Activated T-helper 2 cell treated with anti-CD3 and anti-CD28 coated beads, Interferon-gamma antibody, Interleukin-2, Interleukin-4, amounts not matched to agents 10 μg/mL and 5 μg/mL and 100 μg/mL, durations not matched to agents 14 hours and 24 hours and 36 hours (primary cell): ENCODE measurements at regions not wholly inside any gene's neighbourhood (a gene's known extent, or its start where the extent isn't known, plus 50 kb on each side); places are given as distances from the start of the nearest gene placed in this dataset.
"Not testable (repeated sequence)": the region's sequence is repeated elsewhere in the genome, so short reads cannot be mapped to it uniquely, and the experiment has no call there.

ENCODE experiments used
- DNase-seq: peaks from one replicate; pipeline ENCODE4 v3.0.0; 2021; ENCODE audit warnings: low spot score
- H3K27ac Mint-ChIP-seq: one replicate; pipeline ENCODE4 v1.8.0; 2021; ENCODE audit warnings: mixed read lengths
- H3K27me3 Mint-ChIP-seq: one replicate; pipeline ENCODE4 v1.8.0; 2021; ENCODE audit warnings: low read depth, mixed read lengths
- H3K36me3 Mint-ChIP-seq: one replicate; pipeline ENCODE4 v1.8.0; 2021; ENCODE audit warnings: low read depth, mixed read lengths
- H3K4me1 Mint-ChIP-seq: one replicate; pipeline ENCODE4 v1.8.0; 2021; ENCODE audit warnings: low read depth, mixed read lengths
- H3K4me3 Mint-ChIP-seq: one replicate; pipeline ENCODE4 v1.8.0; 2021; ENCODE audit warnings: low read depth, mild to moderate bottlenecking, moderate library complexity, mixed read lengths
- H3K9me3 Mint-ChIP-seq: one replicate; pipeline ENCODE4 v1.8.0; 2021; ENCODE audit warnings: mixed read lengths
- intact Hi-C: fragments of 100-400 bp; cut with micrococcal nuclease; formaldehyde crosslinking; loops from one replicate; pipeline ENCODE4 v1.15.1; 2023

DNA sequence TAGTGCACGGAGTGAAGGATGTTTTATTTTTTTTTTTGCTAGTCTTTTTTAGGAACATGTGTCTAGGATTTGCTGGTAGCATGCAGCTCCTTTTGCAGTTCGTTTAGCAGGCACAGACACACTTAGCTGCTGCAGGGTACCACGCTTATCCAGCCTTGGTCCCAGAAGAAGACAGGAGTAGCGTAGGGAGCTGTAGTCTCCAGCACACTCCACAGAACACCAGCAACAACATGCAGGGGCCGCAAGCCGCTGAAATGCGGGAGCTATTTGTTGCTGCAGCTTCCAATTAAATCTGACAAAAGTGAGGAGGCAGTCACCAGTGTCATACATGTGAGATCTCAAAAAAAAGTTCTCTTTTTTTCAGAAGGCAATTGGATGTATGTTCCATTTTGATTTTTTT is 486.2 kb upstream of the KLF6 start:
- H3K36me3 Mint-ChIP-seq: no peaks in the 10 kb centered on the region
- no peak for DNase-seq
- H3K27ac Mint-ChIP-seq: no peak overlapping the region
- H3K27me3 Mint-ChIP-seq: peaks cover 19% of the 10 kb centered on the region
- H3K4me1 Mint-ChIP-seq: peaks cover 4% of the 10 kb centered on the region
- no peaks in the 10 kb centered on the region for H3K9me3 Mint-ChIP-seq
- intact Hi-C loops: no loop called here
- H3K4me3 Mint-ChIP-seq: no peak overlapping the region

DNA sequence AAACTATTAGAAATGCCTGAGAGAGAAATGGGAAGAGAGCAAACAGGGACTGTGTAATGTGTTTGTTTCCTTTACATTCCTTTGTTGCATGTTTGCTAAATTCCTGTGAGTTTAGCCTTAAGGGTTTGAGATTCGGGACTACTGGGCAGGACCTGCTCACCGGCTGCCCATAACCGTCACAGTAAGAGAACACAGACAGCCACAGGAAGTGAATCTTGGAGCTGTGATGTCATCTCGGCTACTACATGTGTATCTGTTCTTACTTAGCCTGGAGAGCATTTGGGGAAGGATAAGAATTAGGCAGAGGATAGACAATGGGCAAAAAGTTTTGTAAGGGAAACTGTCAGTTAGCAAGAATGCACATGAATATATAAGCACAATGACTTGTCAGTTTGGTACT is 485.1 kb upstream of the KLF6 start:
- H3K4me3 Mint-ChIP-seq: no peak overlapping the region
- H3K4me1 Mint-ChIP-seq: peaks cover 4% of the 10 kb centered on the region
- no peaks in the 10 kb centered on the region for H3K36me3 Mint-ChIP-seq
- H3K27ac Mint-ChIP-seq: no peak overlapping the region
- intact Hi-C loops: no loop called here
- no peak for DNase-seq
- peaks cover 19% of the 10 kb centered on the region for H3K27me3 Mint-ChIP-seq
- no peaks in the 10 kb centered on the region for H3K9me3 Mint-ChIP-seq

DNA sequence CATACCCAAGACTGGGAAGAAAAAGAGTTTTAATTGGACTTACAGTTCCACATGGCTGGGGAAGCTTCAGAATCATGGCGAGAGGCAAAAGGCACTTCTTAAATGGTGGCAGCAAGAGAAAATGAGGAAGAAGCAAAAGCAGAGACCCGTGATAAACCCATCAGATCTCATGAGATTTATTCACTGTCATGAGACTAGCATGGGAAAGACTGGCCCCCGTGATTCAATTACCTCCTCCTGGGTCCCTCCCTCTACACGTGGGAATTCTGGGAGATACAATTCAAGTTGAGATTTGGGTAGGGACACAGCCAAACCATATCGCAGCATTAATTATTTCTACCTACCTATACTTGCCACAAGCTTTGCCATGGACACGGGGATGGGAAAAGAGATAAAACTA is 483.5 kb upstream of the KLF6 start:
- DNase-seq, intact Hi-C loops, H3K36me3 Mint-ChIP-seq, H3K27ac Mint-ChIP-seq, H3K4me1 Mint-ChIP-seq, H3K4me3 Mint-ChIP-seq, H3K9me3 Mint-ChIP-seq: not testable (repeated sequence)
- peaks cover 18% of the 10 kb centered on the region for H3K27me3 Mint-ChIP-seq

DNA sequence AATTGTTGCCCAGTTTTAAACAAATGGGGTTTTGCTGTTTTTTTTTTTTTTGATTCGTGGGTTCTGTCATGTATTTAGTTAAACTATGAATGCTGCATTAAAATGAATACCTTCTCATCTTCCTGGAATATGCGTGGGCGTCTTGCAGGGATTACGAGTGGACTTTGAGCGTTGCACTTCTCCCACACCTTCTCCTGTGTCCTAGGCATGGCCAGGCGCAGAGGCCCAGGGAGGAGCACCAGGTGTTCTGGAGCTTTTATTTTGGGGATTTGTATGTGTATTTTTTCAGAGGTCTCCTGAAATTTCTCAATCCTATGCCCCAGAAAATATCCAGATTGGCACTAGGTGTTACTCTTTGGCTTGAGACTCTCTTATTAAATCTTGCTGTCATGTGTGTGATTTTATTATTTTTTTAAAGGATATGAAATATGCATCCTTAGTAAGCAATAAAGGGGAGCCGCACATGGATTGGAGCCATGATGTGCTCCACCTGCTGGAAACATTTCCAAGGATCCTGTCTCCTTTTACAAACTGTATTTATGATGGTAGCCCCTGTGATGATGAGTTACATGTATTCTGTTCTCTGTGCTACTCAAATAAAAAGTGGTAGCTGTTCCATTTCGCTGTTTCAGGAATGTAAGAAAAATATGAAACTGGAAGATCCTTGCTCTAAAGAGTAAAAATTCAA is 482.2 kb upstream of the KLF6 start:
- no peaks in the 10 kb centered on the region for H3K9me3 Mint-ChIP-seq
- no peaks in the 10 kb centered on the region for H3K36me3 Mint-ChIP-seq
- no peak overlapping the region for H3K4me3 Mint-ChIP-seq
- peaks cover 4% of the 10 kb centered on the region for H3K4me1 Mint-ChIP-seq
- intact Hi-C loops: no loop called here
- H3K27ac Mint-ChIP-seq: no peak overlapping the region
- no peak for DNase-seq
- peaks cover 19% of the 10 kb centered on the region for H3K27me3 Mint-ChIP-seq

DNA sequence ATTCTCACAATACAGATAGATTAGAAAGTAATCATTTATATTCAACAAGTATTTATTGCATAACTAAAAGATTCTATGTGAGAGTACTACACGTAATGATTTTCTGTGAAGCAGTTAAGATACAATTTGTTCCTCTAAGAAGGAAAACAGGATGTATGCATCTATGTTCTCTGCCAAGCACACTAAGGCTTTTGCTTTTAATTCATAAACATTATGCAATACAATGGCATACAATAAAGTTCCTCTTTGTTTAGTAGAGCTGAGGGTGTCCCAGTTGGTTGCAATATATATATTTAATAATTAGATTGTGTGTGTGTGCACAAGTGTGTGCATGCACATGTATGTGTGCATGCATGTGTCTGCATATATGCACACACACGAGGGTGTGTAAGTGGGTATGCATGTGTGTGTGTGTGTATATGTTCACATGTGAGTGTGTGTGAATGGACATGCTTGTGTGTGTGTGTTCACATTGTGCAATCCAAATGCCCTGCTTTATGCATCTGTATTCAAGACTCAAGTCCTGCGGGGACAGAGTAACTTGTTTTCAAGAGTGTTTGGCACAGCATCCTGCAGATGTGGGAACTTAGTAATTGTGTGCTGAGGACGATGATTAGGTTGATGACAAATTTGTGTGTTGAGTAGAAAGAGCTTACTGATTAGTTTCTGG is 481.5 kb upstream of the KLF6 start:
- Mint-ChIP-seq H3K4me3 (no peak overlapping the region), H3K27me3 (peaks cover 17% of the 10 kb centered on the region), H3K36me3 (no peaks in the 10 kb centered on the region), H3K27ac (no peak overlapping the region), H3K9me3 (no peaks in the 10 kb centered on the region), H3K4me1 (peaks cover 4% of the 10 kb centered on the region)
- intact Hi-C loops: no loop called here
- DNase-seq: no peak

DNA sequence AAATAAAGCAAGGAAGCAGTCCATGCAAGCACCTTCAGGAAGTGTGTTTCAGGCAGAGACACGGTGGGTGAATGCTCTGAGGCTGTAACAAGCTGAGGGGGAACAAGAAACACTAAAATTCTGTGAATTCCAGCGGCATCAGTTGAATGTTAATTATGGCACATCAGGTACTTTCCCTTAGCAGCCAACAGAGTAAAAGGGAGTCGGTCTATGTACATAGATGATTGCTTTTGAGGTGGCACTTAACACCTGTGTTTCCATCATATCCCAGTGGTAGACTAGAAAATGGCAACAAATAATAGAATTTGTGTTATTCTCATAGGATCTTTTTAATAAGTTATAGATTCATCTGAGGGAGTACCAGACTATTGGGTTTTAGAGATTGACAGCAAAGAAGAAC is 481.0 kb upstream of the KLF6 start:
- H3K4me1 Mint-ChIP-seq: peaks cover 4% of the 10 kb centered on the region
- H3K36me3 Mint-ChIP-seq: no peaks in the 10 kb centered on the region
- intact Hi-C loops: no loop called here
- H3K4me3 Mint-ChIP-seq: no peak overlapping the region
- DNase-seq: no peak
- H3K9me3 Mint-ChIP-seq: no peaks in the 10 kb centered on the region
- H3K27me3 Mint-ChIP-seq: peaks cover 12% of the 10 kb centered on the region
- H3K27ac Mint-ChIP-seq: no peak overlapping the region

DNA sequence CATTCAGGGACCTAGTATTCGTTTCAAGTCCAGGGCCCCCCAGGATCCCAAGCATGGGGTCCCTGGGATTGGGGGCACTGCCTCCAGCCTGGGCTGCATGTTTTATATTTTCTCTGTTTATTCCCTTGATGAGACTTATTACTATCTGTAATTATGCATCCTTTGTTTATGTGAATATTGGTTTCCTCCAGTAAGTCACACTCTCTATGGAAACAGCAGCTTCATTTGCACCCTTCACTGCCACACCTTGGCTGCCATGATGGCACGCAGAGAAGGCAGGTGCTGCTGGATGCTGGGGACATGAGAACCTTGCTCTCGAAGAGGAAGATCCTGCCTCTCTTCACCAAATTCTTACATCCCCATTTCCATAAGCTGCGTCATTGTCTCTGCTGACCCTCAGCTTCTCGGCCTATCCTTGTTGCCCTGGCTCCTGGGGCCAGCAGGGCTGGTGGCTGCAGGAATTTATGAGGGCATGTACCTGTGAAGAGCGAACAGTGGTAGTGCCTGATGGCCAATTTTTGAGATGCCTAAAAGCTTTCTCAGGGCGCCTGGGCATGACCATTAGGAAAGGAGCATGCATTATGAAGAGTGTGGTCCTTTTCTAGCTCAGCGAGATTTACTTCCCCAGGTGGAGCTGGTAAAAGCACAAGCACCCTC is 479.3 kb upstream of the KLF6 start:
- Mint-ChIP-seq H3K4me1 (no peaks in the 10 kb centered on the region), H3K4me3 (no peak overlapping the region), H3K9me3 (no peaks in the 10 kb centered on the region), H3K27ac (no peak overlapping the region), H3K36me3 (no peaks in the 10 kb centered on the region), H3K27me3 (peaks cover 10% of the 10 kb centered on the region)
- no peak for DNase-seq
- intact Hi-C loops: no loop called here

DNA sequence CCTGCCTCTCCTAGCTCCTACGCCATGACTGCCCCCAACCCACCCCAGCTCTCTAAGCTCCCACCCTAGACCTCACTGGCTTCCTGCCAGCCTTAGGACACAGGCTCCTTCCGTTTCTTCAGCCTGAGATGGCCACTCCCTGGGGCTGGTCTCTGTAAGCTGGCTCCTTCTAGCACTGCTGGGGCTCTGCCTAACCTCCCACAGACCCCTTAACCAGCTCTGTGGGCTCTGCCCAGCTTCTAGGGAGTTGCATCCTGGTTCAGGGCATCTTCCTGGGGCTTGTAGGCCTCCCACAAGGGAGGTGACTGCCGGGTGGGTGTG is 478.6 kb upstream of the KLF6 start:
- no peak overlapping the region for H3K4me3 Mint-ChIP-seq
- DNase-seq: no peak
- no peaks in the 10 kb centered on the region for H3K36me3 Mint-ChIP-seq
- no peak overlapping the region for H3K27ac Mint-ChIP-seq
- H3K27me3 Mint-ChIP-seq: peaks cover 7% of the 10 kb centered on the region
- intact Hi-C loops: no loop called here
- H3K4me1 Mint-ChIP-seq: no peaks in the 10 kb centered on the region
- no peaks in the 10 kb centered on the region for H3K9me3 Mint-ChIP-seq

DNA sequence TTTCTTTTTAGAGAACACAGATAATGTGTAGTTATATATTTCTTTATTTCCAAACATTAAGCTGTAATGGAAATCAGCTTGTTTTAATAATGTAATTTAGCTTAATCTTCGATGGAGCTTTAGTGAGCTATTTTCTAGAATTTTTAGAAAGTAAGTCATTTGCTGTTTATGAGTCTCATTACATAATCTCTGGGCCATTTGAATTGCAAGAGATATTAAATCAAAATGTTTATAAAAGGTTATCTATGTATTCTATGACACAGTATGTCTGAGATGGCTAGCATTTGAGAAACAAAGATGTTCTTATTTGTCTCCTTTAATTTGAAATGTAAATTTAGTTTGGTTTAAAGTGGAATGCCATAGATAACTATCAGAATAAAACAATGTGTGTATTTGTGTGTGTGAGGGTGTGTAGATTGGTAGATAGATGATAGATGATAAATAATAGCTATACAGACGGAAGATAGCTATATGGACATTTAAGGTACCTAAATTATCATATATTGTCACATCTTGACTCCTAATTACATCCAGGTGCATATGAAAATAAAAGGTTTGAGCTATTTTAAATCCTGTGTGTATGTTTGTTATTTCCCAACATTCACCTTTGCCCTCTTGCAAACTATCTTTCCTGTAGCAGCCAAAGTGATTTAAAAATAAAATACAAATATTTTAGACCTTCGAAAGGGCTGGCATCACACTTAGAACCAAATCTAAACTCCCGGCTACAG is 478.0 kb upstream of the KLF6 start:
- DNase-seq: no peak
- Mint-ChIP-seq H3K4me3 (no peak overlapping the region), H3K9me3 (no peaks in the 10 kb centered on the region), H3K36me3 (no peaks in the 10 kb centered on the region), H3K4me1 (no peaks in the 10 kb centered on the region), H3K27me3 (peaks cover 13% of the 10 kb centered on the region), H3K27ac (no peak overlapping the region)
- intact Hi-C loops: no loop called here

DNA sequence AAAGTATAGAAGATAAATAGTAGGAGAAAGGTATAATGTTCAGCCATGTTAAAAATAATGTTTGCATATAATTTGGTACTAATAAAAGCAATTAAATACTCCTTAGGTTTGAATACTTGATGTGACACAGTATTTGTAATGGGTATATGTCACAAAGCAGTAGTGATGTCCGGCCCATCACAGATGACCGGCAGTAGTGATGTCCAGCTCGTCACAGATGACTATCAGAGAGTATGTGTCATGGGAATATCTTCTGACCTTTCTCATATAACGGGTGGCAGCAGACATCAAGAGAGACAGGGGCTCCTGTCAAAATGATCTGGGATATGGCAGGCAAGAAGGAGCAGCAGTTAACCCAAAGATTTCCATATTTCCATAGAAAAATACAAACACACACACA is 477.4 kb upstream of the KLF6 start:
- Mint-ChIP-seq H3K4me3 (no peak overlapping the region), H3K4me1 (no peaks in the 10 kb centered on the region), H3K36me3 (no peaks in the 10 kb centered on the region), H3K9me3 (no peaks in the 10 kb centered on the region), H3K27ac (no peak overlapping the region), H3K27me3 (peaks cover 14% of the 10 kb centered on the region)
- DNase-seq: no peak
- intact Hi-C loops: no loop called here

DNA sequence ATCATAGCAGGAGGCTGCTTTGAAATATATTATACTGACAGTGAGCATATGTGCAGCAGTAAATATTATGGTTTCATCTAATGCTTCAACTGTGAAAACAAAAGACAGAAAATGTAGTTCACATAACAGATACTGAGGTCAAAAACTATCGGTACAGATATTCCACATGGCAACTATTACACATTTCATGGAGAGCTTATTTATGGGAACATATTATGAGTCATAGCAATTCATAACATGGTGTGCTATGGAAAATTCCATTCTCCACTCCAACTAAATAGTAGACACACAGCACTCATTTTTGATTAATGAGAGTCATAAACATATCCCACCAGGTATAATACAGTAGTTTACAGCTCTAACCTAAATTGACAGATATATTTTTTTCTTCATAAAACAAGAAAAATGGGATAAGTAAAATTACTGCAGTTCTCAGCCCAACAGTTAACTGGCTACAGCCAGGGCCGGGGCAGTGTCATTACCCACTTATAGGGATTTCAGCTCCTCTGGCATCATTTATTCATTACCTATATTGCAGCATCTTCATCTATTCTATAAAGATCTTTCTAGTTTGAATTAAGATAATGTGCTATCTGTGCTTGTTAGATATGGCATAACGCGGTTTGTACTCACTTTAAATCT is 475.6 kb upstream of the KLF6 start:
- Mint-ChIP-seq H3K27me3 (peaks cover 17% of the 10 kb centered on the region), H3K36me3 (no peaks in the 10 kb centered on the region)

DNA sequence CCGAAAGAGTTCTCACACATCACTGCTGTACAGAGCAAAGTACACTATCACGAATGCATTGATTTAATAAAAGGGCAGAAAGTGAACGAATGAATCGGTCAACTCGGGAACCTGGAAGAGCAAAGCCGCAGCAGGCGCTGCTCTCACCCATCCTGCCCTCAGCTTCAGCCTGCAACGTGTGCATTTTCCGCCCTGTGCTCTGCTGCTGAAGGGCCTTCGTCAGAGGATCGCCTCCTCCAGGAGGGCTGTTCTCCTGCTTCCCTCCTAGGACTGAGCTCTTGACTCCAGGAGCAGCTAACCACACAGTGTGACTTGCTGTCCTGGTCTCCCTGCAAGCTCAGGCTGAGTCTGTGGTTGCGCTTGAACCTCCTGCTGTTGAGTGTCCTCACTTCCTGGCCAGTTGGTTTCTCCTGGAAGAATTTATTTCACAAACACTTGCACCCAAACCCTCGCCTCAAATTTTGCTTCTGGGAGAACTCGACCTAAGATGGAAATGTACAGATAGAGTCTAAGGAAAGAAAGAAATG is 473.0 kb upstream of the KLF6 start:
- no peak overlapping the region for H3K4me3 Mint-ChIP-seq
- no peaks in the 10 kb centered on the region for H3K36me3 Mint-ChIP-seq
- DNase-seq: no peak
- intact Hi-C loops: no loop called here
- H3K4me1 Mint-ChIP-seq: no peaks in the 10 kb centered on the region
- peaks cover 24% of the 10 kb centered on the region for H3K27me3 Mint-ChIP-seq
- no peak overlapping the region for H3K27ac Mint-ChIP-seq
- peaks cover 5% of the 10 kb centered on the region for H3K9me3 Mint-ChIP-seq

More for the DNA sequence above, 475.6 kb upstream of the KLF6 start:
- no peak overlapping the region for H3K27ac Mint-ChIP-seq
- no peaks in the 10 kb centered on the region for H3K9me3 Mint-ChIP-seq
- DNase-seq: no peak
- intact Hi-C loops: no loop called here
- no peaks in the 10 kb centered on the region for H3K4me1 Mint-ChIP-seq
- H3K4me3 Mint-ChIP-seq: no peak overlapping the region
